GM23338 (cell line): ENCODE measurements at regions not wholly inside any gene's neighbourhood (a gene's known extent, or its start where the extent isn't known, plus 50 kb on each side); places are given as distances from the start of the nearest gene placed in this dataset.

Experiments used
- CREB1 ChIP-seq: fragments of 250-450 bp; sonication (Bioruptor Pico); IDR thresholded peaks from 2 replicates; pipeline ENCODE4 v1.5.0; 2020; ENCODE audit warnings: low read depth, mild to moderate bottlenecking, moderate library complexity
- EZH2 ChIP-seq: fragments of 200-600 bp; sonication (generic); IDR thresholded peaks from one replicate; pipeline ENCODE4 v1.8.0; 2017; ENCODE audit warnings: antibody characterized with exemption, mild to moderate bottlenecking, low read depth; ENCODE audit not compliant: unreplicated experiment
- JUNB ChIP-seq: IDR thresholded peaks from one replicate; pipeline ENCODE4 v1.6.1; 2016; ENCODE audit warnings: antibody characterized with exemption; ENCODE audit not compliant: unreplicated experiment
- NANOG ChIP-seq: IDR thresholded peaks from 2 replicates; pipeline ENCODE4 v1.6.1; 2016; ENCODE audit warnings: antibody characterized with exemption, borderline replicate concordance
- POLR2AphosphoS5 ChIP-seq: IDR thresholded peaks from 2 replicates; pipeline ENCODE4 v1.6.1; 2016; ENCODE audit warnings: antibody characterized with exemption, low read depth
- ZNF331 ChIP-seq: fragments of 250-450 bp; sonication (Bioruptor Pico); IDR thresholded peaks from 2 replicates; pipeline ENCODE4 v1.5.0; 2020; ENCODE audit warnings: low read depth, mild to moderate bottlenecking, moderate library complexity
- TF ChIP-seq, protein P1 (sequence below), 2 experiments: fragments of 200-600 bp in 1 of 2; sonication (generic) in 1 of 2; conservative IDR thresholded peaks; 2 replicates each; pipeline versions ENCODE4 v1.5.1 to v1.6.1; 2016 to 2017; ENCODE audit warnings: antibody characterized with exemption in 2 of 2, low read depth in 2 of 2, mild to moderate bottlenecking in 2 of 2, moderate library complexity in 1 of 2
- TF ChIP-seq, protein P2 (sequence below): IDR thresholded peaks from 2 replicates; pipeline ENCODE4 v1.6.1; 2016; ENCODE audit warnings: antibody characterized with exemption
- TF ChIP-seq, protein P3 (sequence below): IDR thresholded peaks from one replicate; pipeline ENCODE4 v1.6.1; 2018; ENCODE audit warnings: antibody characterized with exemption; ENCODE audit not compliant: unreplicated experiment

DNA sequence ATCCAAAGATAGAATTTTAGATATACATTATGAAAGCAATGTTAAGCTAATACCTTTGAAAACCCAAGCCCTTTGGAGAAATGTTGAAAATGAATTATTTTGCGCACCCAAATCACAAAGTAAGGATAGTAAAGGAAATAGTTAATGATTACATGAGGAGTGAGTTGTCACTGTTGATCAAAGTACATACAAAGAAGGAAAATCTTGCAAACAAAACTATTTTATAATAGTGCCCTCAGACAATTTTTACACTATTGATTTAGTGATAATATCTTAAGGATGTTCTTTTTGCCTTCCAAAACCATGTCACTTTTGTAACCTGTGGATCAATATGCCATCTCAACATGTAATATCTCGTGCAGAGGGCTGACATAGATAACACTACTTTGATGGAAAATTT, 146.8 kb downstream of the DUSP6 start:
- TF ChIP-seq POLR2AphosphoS5 (no peak), JUNB (no peak), EZH2 (no peak), NANOG (no peak), CREB1 (CRISPR knock-in tag) (no peak), ZNF331 (CRISPR knock-in tag) (no peak)
- TF ChIP-seq, protein P1, sequence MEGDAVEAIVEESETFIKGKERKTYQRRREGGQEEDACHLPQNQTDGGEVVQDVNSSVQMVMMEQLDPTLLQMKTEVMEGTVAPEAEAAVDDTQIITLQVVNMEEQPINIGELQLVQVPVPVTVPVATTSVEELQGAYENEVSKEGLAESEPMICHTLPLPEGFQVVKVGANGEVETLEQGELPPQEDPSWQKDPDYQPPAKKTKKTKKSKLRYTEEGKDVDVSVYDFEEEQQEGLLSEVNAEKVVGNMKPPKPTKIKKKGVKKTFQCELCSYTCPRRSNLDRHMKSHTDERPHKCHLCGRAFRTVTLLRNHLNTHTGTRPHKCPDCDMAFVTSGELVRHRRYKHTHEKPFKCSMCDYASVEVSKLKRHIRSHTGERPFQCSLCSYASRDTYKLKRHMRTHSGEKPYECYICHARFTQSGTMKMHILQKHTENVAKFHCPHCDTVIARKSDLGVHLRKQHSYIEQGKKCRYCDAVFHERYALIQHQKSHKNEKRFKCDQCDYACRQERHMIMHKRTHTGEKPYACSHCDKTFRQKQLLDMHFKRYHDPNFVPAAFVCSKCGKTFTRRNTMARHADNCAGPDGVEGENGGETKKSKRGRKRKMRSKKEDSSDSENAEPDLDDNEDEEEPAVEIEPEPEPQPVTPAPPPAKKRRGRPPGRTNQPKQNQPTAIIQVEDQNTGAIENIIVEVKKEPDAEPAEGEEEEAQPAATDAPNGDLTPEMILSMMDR (conservative IDR thresholded peaks at IDR 0.05; ENCODE audit: low read depth in 2 of 2): no peak
- TF ChIP-seq, protein P2, sequence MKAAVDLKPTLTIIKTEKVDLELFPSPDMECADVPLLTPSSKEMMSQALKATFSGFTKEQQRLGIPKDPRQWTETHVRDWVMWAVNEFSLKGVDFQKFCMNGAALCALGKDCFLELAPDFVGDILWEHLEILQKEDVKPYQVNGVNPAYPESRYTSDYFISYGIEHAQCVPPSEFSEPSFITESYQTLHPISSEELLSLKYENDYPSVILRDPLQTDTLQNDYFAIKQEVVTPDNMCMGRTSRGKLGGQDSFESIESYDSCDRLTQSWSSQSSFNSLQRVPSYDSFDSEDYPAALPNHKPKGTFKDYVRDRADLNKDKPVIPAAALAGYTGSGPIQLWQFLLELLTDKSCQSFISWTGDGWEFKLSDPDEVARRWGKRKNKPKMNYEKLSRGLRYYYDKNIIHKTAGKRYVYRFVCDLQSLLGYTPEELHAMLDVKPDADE: no peak
- TF ChIP-seq, protein P3, sequence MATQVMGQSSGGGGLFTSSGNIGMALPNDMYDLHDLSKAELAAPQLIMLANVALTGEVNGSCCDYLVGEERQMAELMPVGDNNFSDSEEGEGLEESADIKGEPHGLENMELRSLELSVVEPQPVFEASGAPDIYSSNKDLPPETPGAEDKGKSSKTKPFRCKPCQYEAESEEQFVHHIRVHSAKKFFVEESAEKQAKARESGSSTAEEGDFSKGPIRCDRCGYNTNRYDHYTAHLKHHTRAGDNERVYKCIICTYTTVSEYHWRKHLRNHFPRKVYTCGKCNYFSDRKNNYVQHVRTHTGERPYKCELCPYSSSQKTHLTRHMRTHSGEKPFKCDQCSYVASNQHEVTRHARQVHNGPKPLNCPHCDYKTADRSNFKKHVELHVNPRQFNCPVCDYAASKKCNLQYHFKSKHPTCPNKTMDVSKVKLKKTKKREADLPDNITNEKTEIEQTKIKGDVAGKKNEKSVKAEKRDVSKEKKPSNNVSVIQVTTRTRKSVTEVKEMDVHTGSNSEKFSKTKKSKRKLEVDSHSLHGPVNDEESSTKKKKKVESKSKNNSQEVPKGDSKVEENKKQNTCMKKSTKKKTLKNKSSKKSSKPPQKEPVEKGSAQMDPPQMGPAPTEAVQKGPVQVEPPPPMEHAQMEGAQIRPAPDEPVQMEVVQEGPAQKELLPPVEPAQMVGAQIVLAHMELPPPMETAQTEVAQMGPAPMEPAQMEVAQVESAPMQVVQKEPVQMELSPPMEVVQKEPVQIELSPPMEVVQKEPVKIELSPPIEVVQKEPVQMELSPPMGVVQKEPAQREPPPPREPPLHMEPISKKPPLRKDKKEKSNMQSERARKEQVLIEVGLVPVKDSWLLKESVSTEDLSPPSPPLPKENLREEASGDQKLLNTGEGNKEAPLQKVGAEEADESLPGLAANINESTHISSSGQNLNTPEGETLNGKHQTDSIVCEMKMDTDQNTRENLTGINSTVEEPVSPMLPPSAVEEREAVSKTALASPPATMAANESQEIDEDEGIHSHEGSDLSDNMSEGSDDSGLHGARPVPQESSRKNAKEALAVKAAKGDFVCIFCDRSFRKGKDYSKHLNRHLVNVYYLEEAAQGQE: no peak
